PFSK-1 (cell line): ENCODE measurements at regions not wholly inside any gene's neighbourhood (a gene's known extent, or its start where the extent isn't known, plus 50 kb on each side); places are given as distances from the start of the nearest gene placed in this dataset.

Experiments
- POLR2AphosphoS5 ChIP-seq: IDR thresholded peaks from 2 replicates; pipeline ENCODE4 v1.6.1; 2012; ENCODE audit warnings: low read depth, mild to moderate bottlenecking, control low read depth, low read length, moderate library complexity
- SIN3A ChIP-seq: IDR thresholded peaks from 2 replicates; pipeline ENCODE4 v1.6.1; 2012; ENCODE audit warnings: mild to moderate bottlenecking, low read length, moderate library complexity, borderline replicate concordance; ENCODE audit not compliant: insufficient read depth
- TF ChIP-seq, protein P1 (sequence below), 2 experiments: IDR thresholded peaks; 2 replicates each; pipeline versions ENCODE4 v1.6.1 to v1.8.0; 2011 to 2012; ENCODE audit warnings: low read depth in 2 of 2, low read length in 2 of 2, control low read depth in 1 of 2, inconsistent platforms in 1 of 2, mild to moderate bottlenecking in 1 of 2, moderate library complexity in 1 of 2; ENCODE audit not compliant: insufficient read depth in 1 of 2

DNA sequence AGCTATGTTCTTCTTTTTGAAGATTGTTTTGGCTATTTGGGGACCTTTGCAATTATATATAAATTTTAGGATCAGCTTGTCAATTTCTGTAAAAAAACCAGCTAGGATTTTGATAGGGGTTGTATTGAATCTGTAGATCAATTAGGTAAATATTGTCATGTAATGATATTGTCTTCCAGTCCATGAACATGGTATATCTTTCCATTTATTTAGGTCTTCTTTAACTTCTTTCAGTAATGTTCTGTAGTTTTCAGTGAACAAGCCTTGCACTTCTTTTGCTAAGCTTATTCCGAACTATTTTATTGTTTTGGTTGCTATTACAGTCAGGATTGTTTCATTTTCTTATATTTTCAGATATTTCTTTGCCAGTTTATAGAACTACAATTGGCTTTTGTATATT, 175.8 kb upstream of the RARB start:
- TF ChIP-seq SIN3A (no peak), POLR2AphosphoS5 (no peak)
- TF ChIP-seq, protein P1, sequence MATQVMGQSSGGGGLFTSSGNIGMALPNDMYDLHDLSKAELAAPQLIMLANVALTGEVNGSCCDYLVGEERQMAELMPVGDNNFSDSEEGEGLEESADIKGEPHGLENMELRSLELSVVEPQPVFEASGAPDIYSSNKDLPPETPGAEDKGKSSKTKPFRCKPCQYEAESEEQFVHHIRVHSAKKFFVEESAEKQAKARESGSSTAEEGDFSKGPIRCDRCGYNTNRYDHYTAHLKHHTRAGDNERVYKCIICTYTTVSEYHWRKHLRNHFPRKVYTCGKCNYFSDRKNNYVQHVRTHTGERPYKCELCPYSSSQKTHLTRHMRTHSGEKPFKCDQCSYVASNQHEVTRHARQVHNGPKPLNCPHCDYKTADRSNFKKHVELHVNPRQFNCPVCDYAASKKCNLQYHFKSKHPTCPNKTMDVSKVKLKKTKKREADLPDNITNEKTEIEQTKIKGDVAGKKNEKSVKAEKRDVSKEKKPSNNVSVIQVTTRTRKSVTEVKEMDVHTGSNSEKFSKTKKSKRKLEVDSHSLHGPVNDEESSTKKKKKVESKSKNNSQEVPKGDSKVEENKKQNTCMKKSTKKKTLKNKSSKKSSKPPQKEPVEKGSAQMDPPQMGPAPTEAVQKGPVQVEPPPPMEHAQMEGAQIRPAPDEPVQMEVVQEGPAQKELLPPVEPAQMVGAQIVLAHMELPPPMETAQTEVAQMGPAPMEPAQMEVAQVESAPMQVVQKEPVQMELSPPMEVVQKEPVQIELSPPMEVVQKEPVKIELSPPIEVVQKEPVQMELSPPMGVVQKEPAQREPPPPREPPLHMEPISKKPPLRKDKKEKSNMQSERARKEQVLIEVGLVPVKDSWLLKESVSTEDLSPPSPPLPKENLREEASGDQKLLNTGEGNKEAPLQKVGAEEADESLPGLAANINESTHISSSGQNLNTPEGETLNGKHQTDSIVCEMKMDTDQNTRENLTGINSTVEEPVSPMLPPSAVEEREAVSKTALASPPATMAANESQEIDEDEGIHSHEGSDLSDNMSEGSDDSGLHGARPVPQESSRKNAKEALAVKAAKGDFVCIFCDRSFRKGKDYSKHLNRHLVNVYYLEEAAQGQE (IDR thresholded peaks at IDR 0.05; ENCODE audit: insufficient read depth in 1 of 2, low read depth in 2 of 2, low read length in 2 of 2) = no peak
